ENCODE measurements at regions not wholly inside any gene's neighbourhood (a gene's known extent, or its start where the extent isn't known, plus 50 kb on each side); places are given as distances from the start of the nearest gene placed in this dataset.

GRCh38 chr7:155887174-155887525, 74.9 kb upstream of the SHH start (continued):
- TF ChIP-seq RCOR1 (IDR thresholded peaks at IDR 0.05; ENCODE audit: insufficient replicate concordance, low read length): no peak
- TF ChIP-seq RAD21 (IDR thresholded peaks at IDR 0.05; ENCODE audit: low read length): no peak
- no peak for TF ChIP-seq CEBPB (IDR thresholded peaks at IDR 0.05; ENCODE audit: low read depth, low read length)

GRCh38 chr7:155886391-155887173, 74.3 kb upstream of the SHH start:
- Histone ChIP-seq H2AK9ac (replicated peaks; ENCODE audit: low read depth, low read length, poor library complexity) (no peak overlapping the region), H4K91ac (ENCODE audit: insufficient read depth, low read depth, low read length) (peak overlapping the region; percentile 69; the same call in 1 of the 2 replicates), H3K4me3 (ENCODE audit: insufficient read depth, low read depth, low read length) (no peak overlapping the region), H3K4me1 (ENCODE audit: control insufficient read depth, insufficient read depth, low read length) (peaks cover 13% of the 10 kb centered on the region), H2BK20ac (ENCODE audit: low read depth, low read length) (no peak overlapping the region), H3K9ac (ENCODE audit: low read depth, low read length) (no peak overlapping the region), H3K14ac (replicated peaks; ENCODE audit: low read depth, low read length) (no peak overlapping the region), H3K36me3 (ENCODE audit: control insufficient read depth, insufficient read depth, low read length) (no peaks in the 10 kb centered on the region), H3K79me1 (ENCODE audit: low read depth in 1 of 2, low read length in 2 of 2) (no peaks in the 10 kb centered on the region), H4K8ac (ENCODE audit: low read depth in 2 of 2, low read length in 2 of 2) (peak overlapping the region in 1 of 2 experiments; percentile 52; a peak in 1 of 4 replicates), H3K4me2 (ENCODE audit: low read depth, low read length) (no peak overlapping the region), H2AFZ (replicated peaks; ENCODE audit: low read length, poor library complexity) (no peak overlapping the region), H3K27ac (ENCODE audit: insufficient read depth, low read length) (no peak overlapping the region), H3K27me3 (ENCODE audit: control insufficient read depth, insufficient read depth, low read length) (no peaks in the 10 kb centered on the region), H2BK15ac (ENCODE audit: low read depth, low read length) (no peak overlapping the region), H3K4ac (ENCODE audit: low read depth, low read length) (no peak overlapping the region), H4K5ac (ENCODE audit: low read depth, low read length) (no peak overlapping the region), H3K18ac (ENCODE audit: low read depth, low read length) (no peak overlapping the region), H2AK5ac (ENCODE audit: low read depth, low read length) (peak overlapping the region; percentile 39; the same call in 1 of the 2 replicates), H3K9me3 (ENCODE audit: control insufficient read depth, insufficient read depth, low read length) (peaks cover 19% of the 10 kb centered on the region), H3K56ac (ENCODE audit: extremely low read depth, insufficient read depth, low read length) (no peak overlapping the region), H2BK5ac (ENCODE audit: low read depth, low read length, poor library complexity, severe bottlenecking) (peak overlapping the region; percentile 60), H3K23ac (ENCODE audit: low read depth, low read length) (no peak overlapping the region), H4K20me1 (ENCODE audit: insufficient read depth, low read length) (no peaks in the 10 kb centered on the region), H3K9me1 (ENCODE audit: insufficient read depth, low read length) (no peaks in the 10 kb centered on the region), H2BK120ac (ENCODE audit: low read depth, low read length) (peak overlapping the region; percentile 80; the same call in 1 of the 2 replicates)
- intact Hi-C loops (cut with micrococcal nuclease) (no loop called here), in situ Hi-C loops (cut with MboI; ENCODE audit: low sequenced_read_pairs) (no loop called here), dilution Hi-C loops (cut with HindIII; ENCODE audit: low sequenced_read_pairs, unreplicated experiment) (no loop called here)
- WGBS, 2 experiments (ENCODE audit: extremely low coverage in 2 of 2, insufficient read length in 1 of 2): 70% methylated on average over 21 of the region's 37 CpGs; no CpG with 5 or more reads in 1 of the 2 experiments
- no peak for TF ChIP-seq SMC3 (IDR thresholded peaks at IDR 0.05; ENCODE audit: low read depth, low read length)
- TF ChIP-seq NFE2L2 (IDR thresholded peaks at IDR 0.05; ENCODE audit: low read depth, low read length): no peak
- TF ChIP-seq CTCF (conservative IDR thresholded peaks at IDR 0.05; ENCODE audit: low read depth, low read length): no peak
- TF ChIP-seq MXI1 (IDR thresholded peaks at IDR 0.05; ENCODE audit: borderline replicate concordance, low read depth, low read length): no peak
- no peak for TF ChIP-seq POLR2A (IDR thresholded peaks at IDR 0.05; ENCODE audit: low read depth, low read length)
- TF ChIP-seq CEBPB (IDR thresholded peaks at IDR 0.05; ENCODE audit: low read depth, low read length): no peak
- TF ChIP-seq RAD21 (IDR thresholded peaks at IDR 0.05; ENCODE audit: low read length): no peak
- no peak for TF ChIP-seq USF2 (IDR thresholded peaks at IDR 0.05; ENCODE audit: low read depth, low read length)
- TF ChIP-seq ELK1 (IDR thresholded peaks at IDR 0.05; ENCODE audit: borderline replicate concordance, low read depth, low read length): no peak
- TF ChIP-seq MAZ (IDR thresholded peaks at IDR 0.05; ENCODE audit: borderline replicate concordance, low read depth, low read length): no peak
- TF ChIP-seq RFX5 (IDR thresholded peaks at IDR 0.05; ENCODE audit: low read depth, low read length): no peak
- CTCF ChIA-PET: no interaction called here
- no TSS peak for BruUV-seq (replicated peaks)
- DNase-seq: no peak
- POLR2A ChIA-PET (ENCODE audit: unreplicated experiment): no interaction called here
- no peak for ATAC-seq (ENCODE audit: low read depth)
